ENCODE measurements at regions not wholly inside any gene's neighbourhood (a gene's known extent, or its start where the extent isn't known, plus 50 kb on each side); places are given as distances from the start of the nearest gene placed in this dataset.

DNA sequence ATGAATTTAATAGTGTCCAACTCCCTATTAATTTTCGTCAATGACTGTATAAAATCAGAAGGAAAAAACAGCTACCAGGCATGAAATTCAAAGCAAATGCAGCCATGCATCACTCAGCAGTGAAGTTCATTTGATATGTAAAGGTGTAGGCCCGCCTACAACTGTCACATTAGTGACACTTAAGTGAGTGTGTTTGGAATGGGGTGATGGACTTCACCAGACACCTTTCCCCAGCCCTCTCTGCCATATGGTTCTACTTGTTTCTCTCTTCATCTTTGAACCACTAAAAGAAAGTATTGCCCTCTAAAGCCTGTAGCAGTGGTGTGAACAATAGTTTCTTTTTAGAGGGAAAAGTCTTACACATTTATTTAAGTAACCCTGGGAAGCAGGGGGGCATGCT is 124.0 kb downstream of the SIPA1L2 start:
- TF ChIP-seq, protein P1, sequence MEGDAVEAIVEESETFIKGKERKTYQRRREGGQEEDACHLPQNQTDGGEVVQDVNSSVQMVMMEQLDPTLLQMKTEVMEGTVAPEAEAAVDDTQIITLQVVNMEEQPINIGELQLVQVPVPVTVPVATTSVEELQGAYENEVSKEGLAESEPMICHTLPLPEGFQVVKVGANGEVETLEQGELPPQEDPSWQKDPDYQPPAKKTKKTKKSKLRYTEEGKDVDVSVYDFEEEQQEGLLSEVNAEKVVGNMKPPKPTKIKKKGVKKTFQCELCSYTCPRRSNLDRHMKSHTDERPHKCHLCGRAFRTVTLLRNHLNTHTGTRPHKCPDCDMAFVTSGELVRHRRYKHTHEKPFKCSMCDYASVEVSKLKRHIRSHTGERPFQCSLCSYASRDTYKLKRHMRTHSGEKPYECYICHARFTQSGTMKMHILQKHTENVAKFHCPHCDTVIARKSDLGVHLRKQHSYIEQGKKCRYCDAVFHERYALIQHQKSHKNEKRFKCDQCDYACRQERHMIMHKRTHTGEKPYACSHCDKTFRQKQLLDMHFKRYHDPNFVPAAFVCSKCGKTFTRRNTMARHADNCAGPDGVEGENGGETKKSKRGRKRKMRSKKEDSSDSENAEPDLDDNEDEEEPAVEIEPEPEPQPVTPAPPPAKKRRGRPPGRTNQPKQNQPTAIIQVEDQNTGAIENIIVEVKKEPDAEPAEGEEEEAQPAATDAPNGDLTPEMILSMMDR (conservative IDR thresholded peaks at IDR 0.05) = no peak
- TF ChIP-seq ZFX (IDR thresholded peaks at IDR 0.05) = no peak

All from C4-2B (cell line).